Endothelial cell of umbilical vein (primary cell): ENCODE measurements at regions not wholly inside any gene's neighbourhood (a gene's known extent, or its start where the extent isn't known, plus 50 kb on each side); places are given as distances from the start of the nearest gene placed in this dataset.

Experiments
- EZH2 ChIP-seq: IDR thresholded peaks from 2 replicates; pipeline ENCODE4 v1.6.1; 2012; ENCODE audit warnings: borderline replicate concordance, low read depth, mild to moderate bottlenecking, moderate library complexity, low read length, inconsistent platforms; ENCODE audit not compliant: severe bottlenecking
- JUN ChIP-seq: IDR thresholded peaks from 2 replicates; pipeline ENCODE4 v1.6.1; 2011; ENCODE audit warnings: borderline replicate concordance, low read depth; ENCODE audit not compliant: insufficient read length, insufficient read depth
- POLR2A ChIP-seq: IDR thresholded peaks from 2 replicates; pipeline ENCODE4 v1.6.1; 2012; ENCODE audit warnings: low read depth, mild to moderate bottlenecking, control low read depth, low read length
- POLR2AphosphoS5 ChIP-seq: IDR thresholded peaks from 2 replicates; pipeline ENCODE4 v1.6.1; 2012; ENCODE audit warnings: low read depth, mild to moderate bottlenecking, control low read depth, low read length, moderate library complexity; ENCODE audit not compliant: insufficient read depth
- TF ChIP-seq, protein P1 (sequence below), 2 donors: IDR thresholded peaks; 1 replicate in 1 of 2; 2 replicates in 1 of 2; pipeline ENCODE4 v1.5.1; 2011; ENCODE audit warnings: low read length in 2 of 2, mild to moderate bottlenecking in 2 of 2, moderate library complexity in 2 of 2, control low read depth in 1 of 2, inconsistent platforms in 1 of 2, low read depth in 1 of 2; ENCODE audit not compliant: insufficient read depth in 1 of 2; ENCODE audit errors: extremely low read depth in 1 of 2
- TF ChIP-seq, protein P2 (sequence below): IDR thresholded peaks from 2 replicates; pipeline ENCODE4 v1.6.1; 2011; ENCODE audit not compliant: insufficient read depth, insufficient read length

DNA sequence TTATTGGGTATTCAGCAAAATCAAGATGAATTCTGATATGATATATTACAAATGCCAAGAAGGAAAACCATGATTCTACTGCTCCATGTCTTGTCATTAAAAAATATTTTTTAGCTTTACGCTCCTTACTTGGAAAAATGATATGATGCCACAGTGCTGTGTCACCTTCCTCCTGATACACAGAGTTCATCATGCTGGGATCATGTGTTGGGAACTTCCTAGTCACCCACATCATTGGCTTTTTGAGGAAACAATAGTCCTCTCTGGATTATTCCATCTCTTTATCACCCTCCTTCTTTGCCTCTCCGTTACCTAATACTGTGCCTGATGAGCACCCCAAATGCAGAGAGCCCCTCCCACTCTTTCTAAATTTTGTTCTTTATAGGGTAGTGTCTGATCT is 94.3 kb upstream of the PFN2 start:
- TF ChIP-seq, protein P1, sequence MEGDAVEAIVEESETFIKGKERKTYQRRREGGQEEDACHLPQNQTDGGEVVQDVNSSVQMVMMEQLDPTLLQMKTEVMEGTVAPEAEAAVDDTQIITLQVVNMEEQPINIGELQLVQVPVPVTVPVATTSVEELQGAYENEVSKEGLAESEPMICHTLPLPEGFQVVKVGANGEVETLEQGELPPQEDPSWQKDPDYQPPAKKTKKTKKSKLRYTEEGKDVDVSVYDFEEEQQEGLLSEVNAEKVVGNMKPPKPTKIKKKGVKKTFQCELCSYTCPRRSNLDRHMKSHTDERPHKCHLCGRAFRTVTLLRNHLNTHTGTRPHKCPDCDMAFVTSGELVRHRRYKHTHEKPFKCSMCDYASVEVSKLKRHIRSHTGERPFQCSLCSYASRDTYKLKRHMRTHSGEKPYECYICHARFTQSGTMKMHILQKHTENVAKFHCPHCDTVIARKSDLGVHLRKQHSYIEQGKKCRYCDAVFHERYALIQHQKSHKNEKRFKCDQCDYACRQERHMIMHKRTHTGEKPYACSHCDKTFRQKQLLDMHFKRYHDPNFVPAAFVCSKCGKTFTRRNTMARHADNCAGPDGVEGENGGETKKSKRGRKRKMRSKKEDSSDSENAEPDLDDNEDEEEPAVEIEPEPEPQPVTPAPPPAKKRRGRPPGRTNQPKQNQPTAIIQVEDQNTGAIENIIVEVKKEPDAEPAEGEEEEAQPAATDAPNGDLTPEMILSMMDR (IDR thresholded peaks at IDR 0.05; ENCODE audit: extremely low read depth in 1 of 2, insufficient read depth in 1 of 2, low read depth in 1 of 2, low read length in 2 of 2): no peak
- TF ChIP-seq POLR2A (no peak), EZH2 (no peak), POLR2AphosphoS5 (no peak), JUN (no peak)
- TF ChIP-seq, protein P2, sequence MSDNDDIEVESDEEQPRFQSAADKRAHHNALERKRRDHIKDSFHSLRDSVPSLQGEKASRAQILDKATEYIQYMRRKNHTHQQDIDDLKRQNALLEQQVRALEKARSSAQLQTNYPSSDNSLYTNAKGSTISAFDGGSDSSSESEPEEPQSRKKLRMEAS: no peak
